ENCODE measurements at regions not wholly inside any gene's neighbourhood (a gene's known extent, or its start where the extent isn't known, plus 50 kb on each side); places are given as distances from the start of the nearest gene placed in this dataset.

GRCh38 chr5:99334936-99335335 lies 406.1 kb upstream of the CHD1 start:
- H3K4me1 ChIP-seq = no peaks in the 10 kb centered on the region
- H3K36me3 ChIP-seq = no peaks in the 10 kb centered on the region
- TF ChIP-seq POLR2A (IDR thresholded peaks at IDR 0.05) = no peak
- no peak for TF ChIP-seq EP300 (IDR thresholded peaks at IDR 0.05)
- no peak for TF ChIP-seq CTCF (IDR thresholded peaks at IDR 0.05)
- TF ChIP-seq POLR2AphosphoS5 (IDR thresholded peaks at IDR 0.05) = no peak
- no peaks in the 10 kb centered on the region for H3K27me3 ChIP-seq
- no peak overlapping the region for H3K4me3 ChIP-seq
- no peak overlapping the region for H3K27ac ChIP-seq
- WGBS, 2 donors (ENCODE audit: low coverage in 1 of 2) = 60% methylated on average over 1 of the region's 2 CpGs; no CpG with 5 or more reads in 1 of the 2 donors
- ATAC-seq = no peak
- peaks cover 0 to 23% (median 0%) of the 10 kb centered on the region in 3 donors for H3K9me3 ChIP-seq

- no peak for TF ChIP-seq EP300 (IDR thresholded peaks at IDR 0.05)
- TF ChIP-seq POLR2AphosphoS5 (IDR thresholded peaks at IDR 0.05) = no peak
- TF ChIP-seq POLR2A (IDR thresholded peaks at IDR 0.05) = no peak
- no peak for TF ChIP-seq CTCF (IDR thresholded peaks at IDR 0.05)
- H3K36me3 ChIP-seq = no peaks in the 10 kb centered on the region
- whole genome bisulfite sequencing, 2 donors (ENCODE audit: low coverage in 1 of 2) = 57 to 64% methylated on average over 1 of the region's 1 CpG
- H3K4me3 ChIP-seq = no peak overlapping the region
- no peaks in the 10 kb centered on the region for H3K4me1 ChIP-seq
- no peaks in the 10 kb centered on the region for H3K27me3 ChIP-seq
- peaks cover 0 to 10% (median 0%) of the 10 kb centered on the region in 3 donors for H3K9me3 ChIP-seq
- no peak overlapping the region for H3K27ac ChIP-seq
- no peak for ATAC-seq
These were observed 402.3 kb upstream of the CHD1 start for GRCh38 chr5:99331061-99331460.

GRCh38 chr5:99320436-99320835 lies 391.6 kb upstream of the CHD1 start:
- Histone ChIP-seq H3K27me3 (no peaks in the 10 kb centered on the region), H3K36me3 (no peaks in the 10 kb centered on the region), H3K4me3 (no peak overlapping the region), H3K27ac (no peak overlapping the region), H3K4me1 (no peaks in the 10 kb centered on the region), H3K9me3 (no peaks in the 10 kb centered on the region)
- no peak for ATAC-seq
- TF ChIP-seq POLR2AphosphoS5 (IDR thresholded peaks at IDR 0.05) (no peak), CTCF (IDR thresholded peaks at IDR 0.05) (no peak), EP300 (IDR thresholded peaks at IDR 0.05) (no peak), POLR2A (IDR thresholded peaks at IDR 0.05) (no peak)
- WGBS, 2 donors (ENCODE audit: low coverage in 1 of 2) = 57 to 73% methylated on average over 3 to 5 of the region's 5 CpGs

- no peak for TF ChIP-seq CTCF (IDR thresholded peaks at IDR 0.05)
- no peak for TF ChIP-seq POLR2A (IDR thresholded peaks at IDR 0.05)
- TF ChIP-seq POLR2AphosphoS5 (IDR thresholded peaks at IDR 0.05) = no peak
- TF ChIP-seq EP300 (IDR thresholded peaks at IDR 0.05) = no peak
- Histone ChIP-seq H3K27ac (no peak overlapping the region), H3K9me3 (no peaks in the 10 kb centered on the region), H3K4me3 (no peak overlapping the region), H3K36me3 (no peaks in the 10 kb centered on the region), H3K4me1 (no peaks in the 10 kb centered on the region), H3K27me3 (no peaks in the 10 kb centered on the region)
- no peak for ATAC-seq
- WGBS, 2 donors (ENCODE audit: low coverage in 1 of 2) = 56 to 83% methylated on average over 2 to 4 of the region's 4 CpGs
These were observed 388.3 kb upstream of the CHD1 start for GRCh38 chr5:99317136-99317535.

- no peaks in the 10 kb centered on the region for H3K4me1 ChIP-seq
- no peak overlapping the region for H3K4me3 ChIP-seq
- H3K36me3 ChIP-seq = no peaks in the 10 kb centered on the region
- no peak for ATAC-seq
- WGBS, 2 donors (ENCODE audit: low coverage in 1 of 2) = 86 to 100% methylated on average over 1 of the region's 1 CpG
- H3K9me3 ChIP-seq = no peaks in the 10 kb centered on the region
- no peak overlapping the region for H3K27ac ChIP-seq
- TF ChIP-seq POLR2A (IDR thresholded peaks at IDR 0.05) (no peak), POLR2AphosphoS5 (IDR thresholded peaks at IDR 0.05) (no peak), CTCF (IDR thresholded peaks at IDR 0.05) (no peak), EP300 (IDR thresholded peaks at IDR 0.05) (no peak)
- no peaks in the 10 kb centered on the region for H3K27me3 ChIP-seq
These were observed 387.7 kb upstream of the CHD1 start for GRCh38 chr5:99316484-99316883.
